Naive B cell (primary cell): ENCODE measurements at regions not wholly inside any gene's neighbourhood (a gene's known extent, or its start where the extent isn't known, plus 50 kb on each side); places are given as distances from the start of the nearest gene placed in this dataset.

Experiments
- ATAC-seq, 2 donors: fragments of 150-1000 bp; cut with Tn5 transposase; 2 replicates each; pipeline ENCODE4 v1.10.0; 2021; ENCODE audit warnings: low read depth in 2 of 2, mild to moderate bottlenecking in 2 of 2, moderate library complexity in 2 of 2
- DNase-seq: peaks from one replicate; pipeline ENCODE4 v3.0.0; 2022
- H3K27ac Mint-ChIP-seq, 6 donors: one replicate each; pipeline ENCODE4 v1.8.0; 2020 to 2022; ENCODE audit warnings: mild to moderate bottlenecking in 6 of 6, mixed read lengths in 6 of 6, moderate library complexity in 5 of 6, inconsistent platforms in 2 of 6
- H3K27me3 Mint-ChIP-seq, 3 donors: one replicate each; pipeline ENCODE4 v1.8.0; 2021 to 2022; ENCODE audit warnings: mixed read lengths in 3 of 3, mild to moderate bottlenecking in 1 of 3
- H3K36me3 Mint-ChIP-seq, 2 donors: one replicate each; pipeline ENCODE4 v1.8.0; 2020 to 2022; ENCODE audit warnings: mixed read lengths in 2 of 2, inconsistent platforms in 1 of 2, mild to moderate bottlenecking in 1 of 2
- H3K4me1 Mint-ChIP-seq, 3 donors: one replicate each; pipeline ENCODE4 v1.8.0; 2020 to 2022; ENCODE audit warnings: mixed read lengths in 3 of 3, inconsistent platforms in 1 of 3, mild to moderate bottlenecking in 1 of 3, moderate library complexity in 1 of 3
- H3K4me3 Mint-ChIP-seq, 8 donors: one replicate each; pipeline ENCODE4 v1.8.0; 2020 to 2022; ENCODE audit warnings: mild to moderate bottlenecking in 8 of 8, mixed read lengths in 8 of 8, moderate library complexity in 8 of 8, inconsistent platforms in 2 of 8
- H3K9me3 Mint-ChIP-seq, 7 donors: one replicate each; pipeline ENCODE4 v1.8.0; 2020 to 2022; ENCODE audit warnings: mixed read lengths in 7 of 7, mild to moderate bottlenecking in 5 of 7, inconsistent platforms in 2 of 7, moderate library complexity in 1 of 7

DNA sequence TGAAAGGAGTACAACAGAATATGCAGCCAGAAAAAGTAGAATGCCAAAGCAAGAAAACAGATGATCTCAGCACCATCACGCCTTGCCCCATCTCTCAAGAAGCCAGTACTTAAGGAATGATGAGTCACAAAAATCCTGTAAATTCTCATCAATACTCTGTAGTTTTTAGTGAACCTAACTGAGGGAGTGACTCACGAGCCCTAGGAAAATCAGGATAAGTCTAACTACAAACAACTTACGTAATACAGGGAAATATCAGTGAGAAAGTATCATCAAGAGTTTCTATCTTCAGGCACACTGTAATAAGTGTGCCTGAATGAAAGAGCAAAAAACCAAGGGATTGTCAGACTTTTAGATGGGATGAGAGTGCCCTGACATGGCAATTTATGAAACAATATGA lies 644.4 kb downstream of the STPG2 start:
- Mint-ChIP-seq H3K27me3 (no peaks in the 10 kb centered on the region), H3K4me1 (no peaks in the 10 kb centered on the region), H3K27ac (no peak overlapping the region), H3K9me3 (peaks cover 0 to 3% (median 0%) of the 10 kb centered on the region in 7 donors), H3K4me3 (no peak overlapping the region), H3K36me3 (no peaks in the 10 kb centered on the region)
- ATAC-seq (no peak), DNase-seq (no peak)

DNA sequence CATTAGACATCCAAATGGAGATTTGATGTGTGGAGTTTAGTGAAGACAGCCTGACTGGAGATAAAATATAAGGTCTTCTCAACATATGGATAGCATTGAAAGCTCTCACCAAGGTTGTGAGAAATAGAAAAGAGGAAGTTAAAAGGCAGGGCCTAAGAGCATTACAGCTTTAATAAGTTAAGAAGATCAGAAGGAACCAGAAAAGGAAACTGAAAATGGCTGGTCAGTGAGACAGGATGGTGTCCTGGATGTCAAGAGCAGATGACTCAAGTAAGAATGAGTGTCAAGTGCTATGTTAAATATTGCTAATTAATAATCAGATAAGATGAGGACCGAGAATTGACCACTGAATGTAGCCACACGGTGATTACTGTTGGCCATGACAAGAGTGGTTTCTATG lies 642.9 kb downstream of the STPG2 start:
- no peaks in the 10 kb centered on the region for H3K36me3 Mint-ChIP-seq
- no peaks in the 10 kb centered on the region for H3K27me3 Mint-ChIP-seq
- H3K9me3 Mint-ChIP-seq: peaks cover 0 to 3% (median 0%) of the 10 kb centered on the region in 7 donors
- no peak for ATAC-seq
- DNase-seq: no peak
- no peak overlapping the region for H3K4me3 Mint-ChIP-seq
- no peaks in the 10 kb centered on the region for H3K4me1 Mint-ChIP-seq
- no peak overlapping the region for H3K27ac Mint-ChIP-seq

- H3K27ac Mint-ChIP-seq: no peak overlapping the region
- no peaks in the 10 kb centered on the region for H3K4me1 Mint-ChIP-seq
- peaks cover 0 to 3% (median 0%) of the 10 kb centered on the region in 7 donors for H3K9me3 Mint-ChIP-seq
- no peak overlapping the region for H3K4me3 Mint-ChIP-seq
- DNase-seq (no peak), ATAC-seq (no peak)
- H3K36me3 Mint-ChIP-seq: no peaks in the 10 kb centered on the region
- H3K27me3 Mint-ChIP-seq: no peaks in the 10 kb centered on the region
Measured at GRCh38 chr4:97504713-97505112, 638.6 kb downstream of the STPG2 start.

DNA sequence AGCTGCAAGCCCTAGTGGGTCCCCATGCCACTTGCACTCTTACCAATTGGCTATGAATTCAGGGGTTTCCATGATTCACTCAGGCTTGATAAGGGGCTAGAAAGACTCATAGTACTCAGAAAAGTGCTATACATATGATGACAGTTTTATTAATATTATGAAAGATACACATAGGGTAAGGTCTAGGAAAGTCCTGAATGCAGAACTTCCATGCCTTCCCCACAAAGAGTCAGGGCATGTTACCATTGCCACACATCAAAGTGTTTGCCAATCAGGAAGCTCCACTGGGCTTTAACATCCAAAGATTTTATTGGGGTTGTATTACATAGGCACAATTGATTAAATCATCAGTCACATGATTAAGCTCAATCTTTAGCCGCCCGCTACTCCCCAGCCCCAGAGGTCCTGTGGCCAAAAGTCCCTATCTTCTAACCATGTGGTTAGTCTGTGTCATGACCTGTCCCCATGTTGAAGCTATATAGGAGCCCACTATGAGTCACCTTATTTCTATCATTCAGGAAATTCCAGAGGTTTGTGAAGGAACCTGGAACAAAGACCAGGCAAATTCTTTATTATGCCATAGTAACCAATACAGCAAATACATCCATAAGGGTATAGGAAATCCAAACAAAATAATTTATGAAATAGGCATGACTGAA lies 635.6 kb downstream of the STPG2 start:
- no peaks in the 10 kb centered on the region for H3K36me3 Mint-ChIP-seq
- H3K9me3 Mint-ChIP-seq: peaks cover 0 to 5% (median 3%) of the 10 kb centered on the region in 7 donors
- ATAC-seq: no peak
- H3K27me3 Mint-ChIP-seq: no peaks in the 10 kb centered on the region
- no peak overlapping the region for H3K4me3 Mint-ChIP-seq
- no peak for DNase-seq
- H3K27ac Mint-ChIP-seq: no peak overlapping the region
- no peaks in the 10 kb centered on the region for H3K4me1 Mint-ChIP-seq
